Body of pancreas (tissue), 4 donors: ENCODE measurements at regions not wholly inside any gene's neighbourhood (a gene's known extent, or its start where the extent isn't known, plus 50 kb on each side); places are given as distances from the start of the nearest gene placed in this dataset.

ENCODE experiments used
- CTCF ChIP-seq, 7 experiments: fragments of 450-650 bp in 4 of 7; fragments of 200-600 bp in 3 of 7; sonication (generic) in 3 of 7; IDR thresholded peaks; one replicate each; pipeline ENCODE4 v1.5.1; 2016 to 2019; ENCODE audit warnings: antibody characterized with exemption in 7 of 7
- POLR2A ChIP-seq, 3 donors: fragments of 450-650 bp; IDR thresholded peaks; one replicate each; pipeline ENCODE4 v1.6.1; 2016; ENCODE audit warnings: antibody characterized with exemption in 3 of 3, mild to moderate bottlenecking in 2 of 3

DNA sequence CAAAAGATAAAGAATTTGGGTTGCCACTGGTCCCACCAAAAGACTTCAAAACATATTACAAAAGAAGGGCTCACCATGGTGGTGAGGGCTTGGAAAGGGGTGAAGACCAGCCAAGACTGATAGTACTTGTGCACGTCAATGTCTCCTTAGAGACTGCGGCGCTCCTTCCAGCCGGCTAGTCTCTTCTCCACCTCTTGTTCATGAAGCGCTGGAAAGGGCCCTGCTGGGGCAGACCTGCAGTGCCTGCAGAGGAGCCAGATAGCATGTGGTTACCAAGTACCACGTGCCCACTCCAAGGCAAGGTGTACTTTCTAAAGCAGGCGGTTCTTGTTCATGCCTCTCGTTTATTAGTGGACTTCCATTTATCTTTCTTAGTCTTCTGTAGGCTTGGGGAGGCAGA is 92.7 kb upstream of the FAM20A start:
- TF ChIP-seq CTCF (IDR thresholded peaks at IDR 0.05) (no peak), POLR2A (IDR thresholded peaks at IDR 0.05) (no peak)
